Osteoblast (primary cell): ENCODE measurements at regions not wholly inside any gene's neighbourhood (a gene's known extent, or its start where the extent isn't known, plus 50 kb on each side); places are given as distances from the start of the nearest gene placed in this dataset.

Source experiments
- DNase-seq: peaks from one replicate; pipeline ENCODE4 v3.0.0; 2011; ENCODE audit warnings: low spot score, mixed read lengths; ENCODE audit not compliant: insufficient read length; ENCODE audit errors: missing footprints
- H2AFZ ChIP-seq: 2 replicates; pipeline ENCODE4 v1.6.0; 2011; ENCODE audit warnings: mild to moderate bottlenecking, low read length
- H3K27ac ChIP-seq: 2 replicates; pipeline ENCODE4 v1.5.1; 2011; ENCODE audit warnings: mild to moderate bottlenecking, low read depth, low read length, moderate library complexity
- H3K27me3 ChIP-seq: 2 replicates; pipeline ENCODE4 v1.6.0; 2012; ENCODE audit warnings: mild to moderate bottlenecking, control low read depth, inconsistent platforms, low read length, moderate library complexity; ENCODE audit not compliant: insufficient read depth
- H3K36me3 ChIP-seq: 2 replicates; pipeline ENCODE4 v1.5.1; 2011; ENCODE audit warnings: mild to moderate bottlenecking, low read length, control low read depth, moderate library complexity; ENCODE audit not compliant: insufficient read depth
- H3K4me1 ChIP-seq: 2 replicates; pipeline ENCODE4 v1.5.1; 2011; ENCODE audit warnings: mild to moderate bottlenecking, low read length, control low read depth, moderate library complexity; ENCODE audit not compliant: insufficient read depth
- H3K4me2 ChIP-seq: 2 replicates; pipeline ENCODE4 v1.6.0; 2011; ENCODE audit warnings: mild to moderate bottlenecking, low read length; ENCODE audit not compliant: insufficient read depth
- H3K4me3 ChIP-seq: fragments of 200-600 bp; sonication (generic); 3 replicates; pipeline ENCODE4 v1.5.1; 2012; ENCODE audit warnings: mild to moderate bottlenecking, low read length, inconsistent platforms; ENCODE audit not compliant: insufficient read depth
- H3K79me2 ChIP-seq: 2 replicates; pipeline ENCODE4 v1.6.0; 2012; ENCODE audit warnings: mild to moderate bottlenecking, low read length, control low read depth, inconsistent platforms; ENCODE audit not compliant: insufficient read depth
- H3K9me3 ChIP-seq: 2 replicates; pipeline ENCODE4 v1.5.1; 2011; ENCODE audit warnings: low read depth, low read length, control low read depth
- H4K20me1 ChIP-seq: 2 replicates; pipeline ENCODE4 v1.6.0; 2012; ENCODE audit warnings: mild to moderate bottlenecking, low read length, control low read depth; ENCODE audit not compliant: insufficient read depth
- CTCF ChIP-seq: IDR thresholded peaks from 2 replicates; pipeline ENCODE4 v1.5.1; 2011; ENCODE audit warnings: mild to moderate bottlenecking, low read depth, low read length, moderate library complexity; ENCODE audit errors: extremely low read depth

- no peak overlapping the region for H2AFZ ChIP-seq
- DNase-seq: no peak
Observed at GRCh38 chr12:115758877-115759620, 518.4 kb downstream of the MED13L start.

GRCh38 chr12:115758183-115758582, 519.3 kb downstream of the MED13L start:
- Histone ChIP-seq H2AFZ (no peak overlapping the region), H3K4me2 (no peak overlapping the region), H3K27ac (no peak overlapping the region), H3K4me1 (no peaks in the 10 kb centered on the region), H3K27me3 (peaks cover 26% of the 10 kb centered on the region), H4K20me1 (no peaks in the 10 kb centered on the region), H3K4me3 (no peak overlapping the region), H3K9me3 (no peaks in the 10 kb centered on the region), H3K36me3 (no peaks in the 10 kb centered on the region), H3K79me2 (no peaks in the 10 kb centered on the region)
- no peak for DNase-seq
- no peak for TF ChIP-seq CTCF

More at GRCh38 chr12:115758877-115759620, 518.4 kb downstream of the MED13L start:
- Histone ChIP-seq H3K79me2 (no peaks in the 10 kb centered on the region), H3K36me3 (no peaks in the 10 kb centered on the region), H3K27ac (no peak overlapping the region), H3K4me2 (no peak overlapping the region), H4K20me1 (no peaks in the 10 kb centered on the region), H3K4me3 (no peak overlapping the region), H3K27me3 (peaks cover 22% of the 10 kb centered on the region), H3K4me1 (no peaks in the 10 kb centered on the region), H3K9me3 (no peaks in the 10 kb centered on the region)
- no peak for TF ChIP-seq CTCF

DNA sequence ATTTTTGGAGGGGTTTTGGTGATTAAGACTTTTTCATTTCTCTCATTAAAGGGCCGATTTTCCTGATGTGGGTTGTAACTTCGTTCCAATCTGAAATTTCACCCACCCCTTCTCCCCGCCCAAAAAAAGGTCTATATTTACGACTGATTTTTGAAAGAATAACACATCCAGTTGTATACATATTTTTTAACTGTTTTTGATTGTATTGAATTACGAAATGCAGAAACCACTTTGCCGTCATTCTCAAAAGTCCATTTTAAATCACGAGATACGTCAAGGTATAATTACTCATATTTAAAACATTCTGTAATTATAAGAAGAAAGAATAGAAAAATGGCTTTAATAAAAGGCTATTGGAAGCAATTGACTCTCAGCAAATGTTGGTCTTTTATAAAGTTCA, 520.7 kb downstream of the MED13L start:
- H4K20me1 ChIP-seq: no peaks in the 10 kb centered on the region
- no peak for DNase-seq
- H3K36me3 ChIP-seq: no peaks in the 10 kb centered on the region
- H3K4me3 ChIP-seq: no peak overlapping the region
- H3K27me3 ChIP-seq: peaks cover 26% of the 10 kb centered on the region
- H2AFZ ChIP-seq: no peak overlapping the region
- no peak for TF ChIP-seq CTCF
- no peak overlapping the region for H3K27ac ChIP-seq
- no peaks in the 10 kb centered on the region for H3K79me2 ChIP-seq
- H3K4me2 ChIP-seq: no peak overlapping the region
- no peaks in the 10 kb centered on the region for H3K9me3 ChIP-seq
- H3K4me1 ChIP-seq: no peaks in the 10 kb centered on the region

- no peaks in the 10 kb centered on the region for H3K36me3 ChIP-seq
- H3K27ac ChIP-seq: no peak overlapping the region
- TF ChIP-seq CTCF: no peak
Observed at GRCh38 chr12:115756271-115756670, 521.2 kb downstream of the MED13L start.

More at GRCh38 chr12:115756271-115756670, 521.2 kb downstream of the MED13L start:
- Histone ChIP-seq H2AFZ (no peak overlapping the region), H3K9me3 (no peaks in the 10 kb centered on the region), H3K4me2 (no peak overlapping the region), H3K4me3 (no peak overlapping the region), H3K4me1 (no peaks in the 10 kb centered on the region), H3K79me2 (no peaks in the 10 kb centered on the region), H4K20me1 (no peaks in the 10 kb centered on the region), H3K27me3 (peaks cover 26% of the 10 kb centered on the region)
- DNase-seq: no peak
